Glomerular visceral epithelial cell (primary cell): ENCODE measurements at regions not wholly inside any gene's neighbourhood (a gene's known extent, or its start where the extent isn't known, plus 50 kb on each side); places are given as distances from the start of the nearest gene placed in this dataset.
"Not testable (repeated sequence)": the region's sequence is repeated elsewhere in the genome, so short reads cannot be mapped to it uniquely, and the experiment has no call there.

Source experiments
- DNase-seq: peaks from one replicate; pipeline ENCODE4 v3.0.0-alpha.2; 2016; ENCODE audit errors: extremely low spot score

DNA sequence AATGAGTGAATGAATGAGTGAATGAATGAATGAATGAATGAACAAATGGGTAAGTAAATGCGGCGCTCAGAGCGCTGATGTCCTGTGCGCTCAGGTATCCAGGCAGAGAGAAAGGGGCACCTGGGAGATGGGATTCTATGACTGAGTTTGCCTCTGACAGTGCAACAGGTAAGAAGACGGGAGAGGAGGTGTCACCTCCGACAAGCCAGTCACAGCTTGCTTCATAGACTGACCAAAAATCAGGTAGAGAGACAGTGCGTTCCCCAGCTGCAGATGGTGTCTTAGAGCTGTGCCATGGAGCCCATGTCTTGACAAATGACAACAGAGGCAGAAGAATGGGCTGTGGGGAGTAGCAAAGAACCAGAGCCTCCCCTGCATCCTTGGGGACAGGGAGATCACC is 327.3 kb downstream of the FGFR2 start:
- DNase-seq = no peak

- DNase-seq = no peak
These were observed 322.2 kb downstream of the FGFR2 start for GRCh38 chr10:121276046-121276445.

DNA sequence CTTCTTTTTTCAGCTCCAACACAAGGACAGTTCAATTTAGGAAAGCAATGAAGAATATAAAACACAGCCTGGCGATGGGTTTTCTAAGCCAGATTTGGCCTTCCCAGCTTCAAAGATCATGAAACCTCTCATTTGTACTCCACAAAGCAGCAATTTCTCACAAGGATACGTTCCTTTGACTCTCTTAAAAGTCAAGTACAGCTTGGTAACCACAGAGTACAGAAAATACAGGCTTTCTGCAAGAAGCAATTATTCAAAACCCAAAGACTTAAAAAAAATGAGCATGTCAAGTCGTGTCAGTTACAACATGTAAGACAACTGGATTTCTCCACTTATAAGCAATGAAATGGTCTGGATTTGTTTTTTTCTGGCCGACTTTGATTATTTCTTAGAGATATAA is 321.4 kb downstream of the FGFR2 start:
- no peak for DNase-seq

DNA sequence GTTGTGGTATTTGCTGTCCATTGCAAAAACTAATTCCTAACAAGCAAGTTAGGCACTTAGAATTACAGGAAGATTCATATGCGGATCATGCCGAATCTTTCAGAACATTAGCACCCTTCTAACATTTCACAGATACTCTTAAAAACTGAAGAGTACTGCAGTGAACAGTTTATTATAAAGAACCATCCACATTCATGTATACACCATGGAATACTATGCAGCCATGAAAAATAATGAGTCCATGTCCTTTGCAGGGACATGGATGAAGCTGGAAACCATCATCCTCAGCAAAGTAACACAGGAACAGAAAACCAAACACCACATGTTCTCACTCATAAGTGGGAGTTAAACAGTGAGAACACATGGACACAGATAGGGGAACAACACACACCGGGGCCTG is 319.9 kb downstream of the FGFR2 start:
- not testable (repeated sequence) for DNase-seq

DNA sequence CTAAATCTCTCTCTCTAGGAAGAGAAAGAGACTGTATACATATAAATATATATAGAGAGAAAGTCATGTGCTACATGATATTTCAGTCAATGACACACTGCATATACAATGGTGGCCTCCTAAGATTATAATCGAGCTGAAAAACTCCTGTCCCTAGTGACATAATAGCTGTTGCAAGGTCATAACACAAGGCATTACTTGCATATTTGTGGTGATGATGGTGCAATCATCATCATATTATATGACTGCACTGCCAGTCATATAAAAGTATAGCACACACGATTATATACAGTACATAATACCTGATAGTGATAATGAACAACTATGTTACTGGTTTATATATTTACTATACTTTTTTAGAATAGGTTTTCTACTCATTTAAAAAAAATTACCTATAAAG is 316.7 kb downstream of the FGFR2 start:
- no peak for DNase-seq

GRCh38 chr10:121282264-121282663 is 316.0 kb downstream of the FGFR2 start:
- DNase-seq = no peak

- no peak for DNase-seq
These were observed 315.3 kb downstream of the FGFR2 start for GRCh38 chr10:121282797-121283515.

DNA sequence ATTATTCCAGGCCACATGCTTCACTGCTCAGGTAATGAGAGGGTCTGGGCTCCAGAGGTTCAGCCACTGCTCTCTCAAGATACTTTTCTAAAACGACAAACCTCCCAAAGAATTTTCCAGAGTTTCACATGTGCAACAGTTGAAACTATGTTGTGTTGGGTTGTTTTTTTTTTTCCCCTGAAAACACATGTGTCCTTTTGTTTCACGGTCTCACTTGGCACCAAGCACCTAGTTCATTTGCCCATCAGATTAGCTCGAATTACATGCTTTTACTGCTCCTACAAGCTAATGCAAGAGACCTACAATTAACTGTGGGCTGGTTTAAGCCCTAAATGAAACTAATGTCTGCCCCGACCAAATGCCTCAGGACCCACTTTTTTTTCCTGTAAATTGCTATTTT is 313.3 kb downstream of the FGFR2 start:
- DNase-seq = no peak

GRCh38 chr10:121285406-121286196 is 312.6 kb downstream of the FGFR2 start:
- no peak for DNase-seq

- no peak for DNase-seq
These were observed 310.2 kb downstream of the FGFR2 start for GRCh38 chr10:121288011-121288410.

GRCh38 chr10:121288864-121289661 is 309.2 kb downstream of the FGFR2 start:
- DNase-seq = no peak

GRCh38 chr10:121289800-121290199 is 308.4 kb downstream of the FGFR2 start:
- no peak for DNase-seq

DNA sequence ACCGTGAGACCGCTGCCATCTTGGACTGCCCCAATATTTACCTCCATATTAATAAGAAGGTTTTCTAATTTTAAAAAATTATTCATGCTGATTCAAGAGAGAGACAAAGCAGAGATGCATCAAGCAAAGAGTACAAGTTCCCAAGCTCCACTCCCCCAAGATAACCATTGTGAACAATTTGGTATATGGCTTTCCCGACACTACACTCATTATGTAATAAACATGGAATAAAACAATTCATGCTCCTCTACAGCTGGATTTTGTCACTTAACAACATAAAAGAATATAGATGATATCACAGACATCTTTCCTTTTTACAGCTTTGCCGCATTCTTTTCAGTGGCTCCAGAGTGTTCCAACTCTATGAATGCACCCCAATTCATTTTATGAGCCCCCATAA is 307.6 kb downstream of the FGFR2 start:
- DNase-seq = no peak

DNA sequence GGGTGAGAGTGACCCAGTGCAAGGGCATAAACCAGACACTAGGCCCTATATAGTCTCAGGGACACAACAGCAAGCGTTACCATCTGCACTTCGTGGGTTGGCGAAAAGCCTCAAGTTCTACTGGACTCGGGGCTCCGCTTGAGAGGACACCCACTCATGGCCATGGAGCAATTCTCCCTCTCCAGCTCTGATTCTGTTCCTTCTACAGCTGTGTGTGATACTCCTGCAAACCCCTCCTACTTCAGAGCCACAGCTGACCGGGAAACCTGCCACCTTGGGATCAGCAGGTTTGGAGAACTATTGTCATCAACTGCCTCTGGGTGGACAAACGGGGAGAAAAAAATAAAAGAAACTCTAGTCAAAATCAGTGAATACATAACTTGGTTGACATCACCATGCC is 306.9 kb downstream of the FGFR2 start:
- DNase-seq = no peak

- DNase-seq = no peak
These were observed 306.4 kb downstream of the FGFR2 start for GRCh38 chr10:121291823-121292222.

DNA sequence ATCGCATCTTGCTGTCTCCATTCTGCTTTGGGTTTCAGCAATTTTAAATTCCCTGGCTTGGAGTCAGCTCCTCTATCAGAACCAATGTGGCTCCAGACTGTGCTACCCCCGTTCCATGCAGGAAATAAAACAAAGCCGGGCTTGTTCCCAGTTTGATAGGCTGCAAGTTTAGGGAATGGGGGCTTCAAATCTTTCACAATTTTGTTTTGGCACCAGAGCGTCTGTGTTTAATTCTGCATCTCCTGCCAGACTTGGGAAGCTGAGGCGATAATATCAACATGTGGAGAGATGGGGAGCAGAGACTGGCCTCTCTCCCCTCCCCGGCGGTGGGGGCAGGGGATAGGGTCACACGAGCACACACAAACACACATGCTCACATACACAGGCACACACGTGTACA is 305.9 kb downstream of the FGFR2 start:
- no peak for DNase-seq

DNA sequence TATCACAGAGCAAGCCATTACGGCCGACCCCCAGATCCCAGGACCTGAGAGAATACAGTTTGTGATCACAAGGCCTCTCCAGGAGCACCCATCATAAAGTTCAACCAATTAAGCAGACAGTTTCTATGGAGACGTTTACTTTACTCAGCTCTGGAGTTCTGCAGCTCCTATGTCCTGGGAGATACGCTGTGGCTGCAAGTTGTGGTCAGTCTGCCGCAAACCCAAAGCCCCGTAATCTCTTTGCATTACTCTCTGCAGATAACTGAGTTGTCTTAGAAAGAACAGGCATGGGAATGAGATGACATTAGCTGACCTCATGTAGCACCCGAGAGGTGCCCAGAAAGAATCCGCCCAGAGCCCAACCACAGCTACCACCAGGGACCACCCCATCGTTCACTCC is 305.1 kb downstream of the FGFR2 start:
- no peak for DNase-seq

DNA sequence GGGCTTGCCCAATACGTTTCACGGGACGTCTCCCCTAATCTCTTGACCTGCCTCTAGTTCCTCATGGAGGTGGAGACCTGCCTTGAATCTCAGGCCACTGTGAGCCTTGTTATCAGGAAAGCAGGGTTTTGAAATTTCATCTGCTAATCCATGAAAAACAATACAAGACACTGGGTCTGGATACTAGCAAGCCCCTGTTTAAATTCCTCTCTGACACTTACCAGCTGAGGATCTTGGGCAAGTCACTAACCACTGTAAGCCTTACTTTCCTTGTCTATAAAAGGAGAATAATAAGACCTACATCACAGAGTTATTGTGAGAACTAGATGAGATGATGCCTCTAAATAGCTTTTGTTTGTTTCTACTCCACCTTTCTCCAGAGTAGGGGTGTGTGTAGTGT is 303.6 kb downstream of the FGFR2 start:
- DNase-seq = no peak

DNA sequence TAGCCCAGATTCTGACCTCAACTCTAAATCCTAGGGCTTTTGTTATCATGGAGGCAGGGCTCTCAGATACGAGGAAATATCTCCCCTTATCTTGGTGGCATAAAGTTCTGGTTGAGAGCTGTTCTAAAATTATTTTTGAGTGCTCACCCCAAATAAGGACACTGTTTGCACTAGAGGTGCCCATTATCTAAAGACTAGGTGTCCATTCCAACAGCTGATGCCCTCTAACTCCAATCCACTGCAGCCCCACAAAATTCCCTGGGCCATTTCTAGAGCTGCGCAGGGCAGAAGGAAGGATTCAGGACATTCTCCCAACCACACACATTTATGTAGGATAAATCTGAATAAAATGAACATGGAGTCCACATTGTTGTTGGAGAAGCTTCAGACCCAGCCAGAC is 301.9 kb downstream of the FGFR2 start:
- DNase-seq = no peak

GRCh38 chr10:121296881-121297585 is 301.2 kb downstream of the FGFR2 start:
- no peak for DNase-seq

GRCh38 chr10:121300723-121301122 is 297.5 kb downstream of the FGFR2 start:
- DNase-seq = no peak
